CD4-positive, alpha-beta T cell treated with Interleukin-4 for 1 hour (primary cell): ENCODE measurements at regions not wholly inside any gene's neighbourhood (a gene's known extent, or its start where the extent isn't known, plus 50 kb on each side); places are given as distances from the start of the nearest gene placed in this dataset.
"Not testable (repeated sequence)": the region's sequence is repeated elsewhere in the genome, so short reads cannot be mapped to it uniquely, and the experiment has no call there.

Experiments
- DNase-seq, 2 donors: peaks; one replicate each; pipeline ENCODE4 v3.0.0-alpha.2; 2020 to 2022

DNA sequence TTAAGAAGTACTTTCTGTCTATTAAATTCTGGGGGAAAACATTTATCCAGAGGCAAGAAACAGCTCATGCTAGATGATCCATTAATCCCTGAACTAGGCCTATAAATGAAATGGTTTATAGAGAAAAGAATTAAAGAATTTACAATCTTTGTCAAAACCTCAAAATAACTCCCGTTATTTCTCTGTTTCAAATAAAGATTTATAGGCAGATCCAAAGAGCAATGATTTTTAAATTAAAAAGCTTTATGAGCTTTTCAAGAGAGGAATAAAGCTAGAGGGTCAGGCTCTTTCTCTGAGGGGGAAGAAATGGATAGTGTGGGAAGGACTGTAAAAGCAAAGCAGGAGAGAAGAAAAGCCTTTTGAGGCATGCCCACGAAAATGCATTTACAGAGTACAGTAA, 82.5 kb upstream of the OGFRL1 start:
- DNase-seq: no peak

DNA sequence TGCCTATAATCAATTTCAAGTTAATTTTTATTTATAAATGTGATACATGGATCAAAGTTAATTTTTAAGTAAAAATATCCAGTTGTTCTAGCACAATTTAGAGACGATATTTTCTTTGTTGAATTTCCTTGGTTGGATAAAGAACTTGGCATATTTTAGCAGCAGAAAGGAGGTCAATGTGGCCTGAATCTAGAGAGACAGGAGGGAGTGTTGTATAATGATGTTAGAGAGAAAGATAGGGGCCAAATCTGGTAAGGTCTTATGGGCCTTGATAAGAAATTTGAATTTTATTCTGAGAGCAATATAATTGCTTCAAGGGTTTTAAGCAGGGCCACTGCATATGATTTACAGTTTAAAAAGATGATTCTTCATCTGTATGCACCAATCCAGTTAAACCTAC, 79.4 kb upstream of the OGFRL1 start:
- DNase-seq: no peak

GRCh38 chr6:71209626-71210025, 79.0 kb upstream of the OGFRL1 start:
- no peak for DNase-seq

DNA sequence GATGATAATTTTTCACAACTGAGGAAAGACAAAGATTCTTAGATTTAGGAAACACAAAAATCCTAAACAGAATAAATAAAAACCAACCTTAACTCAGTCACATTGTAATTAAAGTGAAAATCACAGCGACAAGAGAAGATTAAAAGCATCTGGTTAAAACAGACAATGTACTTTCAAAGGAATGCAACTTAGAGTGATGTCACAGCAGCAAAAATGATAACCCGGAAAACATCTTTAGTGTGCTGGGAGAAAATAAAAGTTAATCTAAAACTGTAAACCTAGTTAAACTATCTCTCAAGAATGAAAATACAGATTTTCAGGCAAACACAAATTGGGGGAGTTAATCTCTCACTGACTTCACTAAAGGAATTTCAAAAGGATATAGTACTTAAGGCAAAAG, 76.8 kb upstream of the OGFRL1 start:
- DNase-seq: no peak

- no peak for DNase-seq
Measured at GRCh38 chr6:71220466-71220865, 68.1 kb upstream of the OGFRL1 start.

- DNase-seq: no peak
Measured at GRCh38 chr6:71222671-71223070, 65.9 kb upstream of the OGFRL1 start.

GRCh38 chr6:71224011-71224410, 64.6 kb upstream of the OGFRL1 start:
- DNase-seq: no peak

GRCh38 chr6:71226151-71226550, 62.5 kb upstream of the OGFRL1 start:
- DNase-seq: no peak

DNA sequence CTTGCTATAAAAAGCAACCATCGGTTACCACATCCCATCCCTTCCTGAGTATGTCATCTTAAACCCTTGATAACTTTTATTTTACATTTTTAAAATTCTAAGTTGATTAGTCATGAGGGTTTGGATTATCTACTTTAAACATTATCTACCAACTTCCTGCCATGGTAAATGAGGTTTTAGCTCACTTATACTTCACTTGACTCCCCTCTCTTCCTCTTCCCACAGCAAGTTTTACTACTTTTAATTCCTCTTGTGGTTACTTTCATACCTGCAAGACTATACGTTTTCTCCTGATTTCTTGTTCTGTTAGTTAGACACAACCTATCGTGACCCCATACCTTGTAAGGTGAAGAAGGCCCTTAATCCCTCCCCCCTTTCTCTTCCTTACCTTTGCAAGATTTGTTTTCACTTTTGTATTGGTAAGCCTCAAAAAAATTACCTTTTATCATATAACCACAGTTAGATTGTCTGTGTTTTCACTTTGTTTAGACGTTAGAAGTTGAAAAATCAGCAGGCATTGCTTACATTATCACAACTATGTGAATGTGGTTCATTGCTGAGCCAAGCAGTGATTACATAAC, 60.1 kb upstream of the OGFRL1 start:
- peak in 1 of 2 donors; percentile 41 for DNase-seq

DNA sequence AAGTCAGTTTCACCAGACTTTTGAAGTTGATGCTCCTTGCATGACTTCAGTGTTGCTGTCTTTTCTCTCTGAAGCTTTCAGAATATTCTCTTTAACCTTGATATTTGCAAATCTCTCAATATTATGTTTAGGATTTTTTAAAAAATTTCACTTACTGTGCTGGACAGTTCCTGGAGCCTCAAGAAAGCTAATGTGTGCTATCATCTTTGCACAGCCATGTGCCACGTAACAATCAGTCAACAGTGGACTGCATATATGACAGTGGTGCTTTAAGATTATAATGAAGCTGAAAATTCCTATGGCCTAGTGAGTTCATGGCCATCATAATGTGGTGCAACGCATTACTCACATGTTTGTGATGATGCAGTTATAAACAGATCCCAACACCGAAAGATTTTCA, 59.1 kb upstream of the OGFRL1 start:
- DNase-seq: no peak

DNA sequence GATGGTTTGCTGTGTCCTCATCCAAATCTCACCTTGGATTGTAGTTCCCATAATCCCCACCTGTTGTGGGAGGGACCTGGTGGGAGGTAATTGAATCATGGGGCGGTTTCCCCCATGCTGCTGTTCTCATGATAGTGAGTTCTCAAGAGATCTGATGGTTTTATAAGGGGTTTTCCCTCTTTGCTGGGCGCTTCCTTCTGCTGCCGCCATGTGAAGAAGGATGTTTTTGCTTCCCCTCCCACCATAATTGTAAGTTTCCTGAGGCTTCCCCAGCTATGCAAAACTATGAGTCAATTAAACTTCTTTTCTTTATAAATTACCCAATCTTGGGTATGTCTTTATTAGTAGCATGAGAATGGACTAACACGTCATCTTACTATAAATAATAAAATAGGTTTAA, 55.7 kb upstream of the OGFRL1 start:
- DNase-seq: not testable (repeated sequence)

DNA sequence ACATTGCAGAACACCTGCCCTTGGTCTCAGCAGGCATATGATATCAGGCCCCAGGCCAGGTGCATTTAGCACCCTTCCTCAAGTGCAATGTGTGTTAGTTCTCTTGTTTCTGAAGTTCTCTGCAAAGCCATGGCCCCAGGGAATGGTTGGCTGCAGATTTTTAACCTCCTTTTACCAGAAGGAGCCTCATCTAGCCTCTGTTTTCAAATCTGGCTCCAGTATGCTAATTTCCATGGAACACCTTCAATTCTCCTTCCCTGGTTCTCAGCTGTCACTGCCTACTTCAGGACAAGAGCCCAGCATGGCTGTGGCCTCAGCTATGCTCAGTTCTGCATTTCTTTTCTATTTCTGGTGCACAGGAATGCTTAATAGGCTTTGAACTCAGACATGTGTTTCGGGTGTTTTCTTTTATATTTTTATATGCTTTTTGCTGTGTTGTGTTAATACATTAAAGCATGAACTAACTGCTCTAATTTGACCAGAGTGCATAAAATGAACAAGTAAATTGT, 51.6 kb upstream of the OGFRL1 start:
- no peak for DNase-seq

DNA sequence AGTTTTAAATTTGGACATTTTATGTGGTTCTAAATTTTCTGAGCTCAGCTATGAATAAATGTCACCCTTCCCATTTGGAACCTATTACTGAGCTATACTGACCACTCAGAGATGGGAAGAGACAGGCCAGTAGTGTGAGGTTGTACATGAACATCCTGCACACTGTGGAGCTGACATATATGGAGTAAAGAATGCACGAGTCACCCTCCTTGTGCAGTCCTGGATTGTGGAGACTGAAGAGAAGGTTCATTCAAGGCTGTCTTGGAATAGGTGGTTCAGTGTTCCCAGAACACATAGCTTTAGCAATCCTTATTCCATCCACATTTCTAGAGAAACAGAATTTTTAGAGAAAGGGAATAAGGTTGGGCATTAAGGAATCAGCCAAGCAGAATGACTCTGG, 50.3 kb upstream of the OGFRL1 start:
- DNase-seq: no peak
